Putamen (tissue), 1 donor: ENCODE measurements at regions not wholly inside any gene's neighbourhood (a gene's known extent, or its start where the extent isn't known, plus 50 kb on each side); places are given as distances from the start of the nearest gene placed in this dataset.
"Not testable (repeated sequence)": the region's sequence is repeated elsewhere in the genome, so short reads cannot be mapped to it uniquely, and the experiment has no call there.

Experiments used
- DNase-seq: peaks from one replicate; pipeline ENCODE4 v3.0.0-alpha.2; 2016; ENCODE audit warnings: low spot score

DNA sequence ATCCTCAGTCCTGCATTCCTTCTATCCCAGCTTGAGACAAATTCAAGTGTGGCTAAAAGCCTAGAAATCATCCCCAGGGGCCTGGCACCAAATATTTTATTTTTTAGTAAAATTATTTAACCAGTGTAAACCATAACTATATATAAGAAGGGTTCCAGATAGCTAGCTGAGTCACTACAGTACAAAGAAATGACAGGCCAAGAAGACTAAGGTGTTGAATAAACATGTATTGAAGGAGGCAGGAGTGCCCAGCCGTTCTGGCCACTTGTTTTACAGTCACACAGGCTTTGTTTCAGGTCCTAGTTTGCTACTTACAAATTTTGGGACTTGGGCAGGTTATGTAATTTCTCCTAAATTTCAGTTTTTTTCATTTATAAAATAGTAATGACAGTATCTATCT, 225.9 kb upstream of the PITX2 start:
- DNase-seq, result no peak

DNA sequence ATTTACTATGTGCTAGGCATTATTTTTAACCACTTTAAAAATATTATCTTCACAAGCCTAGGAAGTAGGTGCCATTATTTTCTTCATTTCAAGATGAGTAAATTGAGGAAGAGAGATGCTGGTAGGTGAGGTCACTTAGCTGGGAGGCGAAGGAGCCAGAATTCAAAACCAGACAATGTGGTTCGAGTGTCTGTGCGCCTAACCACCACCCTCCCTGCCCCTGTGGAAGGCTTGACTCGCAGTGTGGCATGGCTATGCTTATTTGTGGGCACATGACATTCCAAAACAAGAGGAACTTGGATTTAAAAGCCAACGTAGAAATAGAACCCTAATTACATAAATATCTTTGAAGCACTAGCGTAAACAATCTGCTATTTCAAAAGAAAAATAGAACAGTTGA, 226.6 kb upstream of the PITX2 start:
- no peak for DNase-seq

DNA sequence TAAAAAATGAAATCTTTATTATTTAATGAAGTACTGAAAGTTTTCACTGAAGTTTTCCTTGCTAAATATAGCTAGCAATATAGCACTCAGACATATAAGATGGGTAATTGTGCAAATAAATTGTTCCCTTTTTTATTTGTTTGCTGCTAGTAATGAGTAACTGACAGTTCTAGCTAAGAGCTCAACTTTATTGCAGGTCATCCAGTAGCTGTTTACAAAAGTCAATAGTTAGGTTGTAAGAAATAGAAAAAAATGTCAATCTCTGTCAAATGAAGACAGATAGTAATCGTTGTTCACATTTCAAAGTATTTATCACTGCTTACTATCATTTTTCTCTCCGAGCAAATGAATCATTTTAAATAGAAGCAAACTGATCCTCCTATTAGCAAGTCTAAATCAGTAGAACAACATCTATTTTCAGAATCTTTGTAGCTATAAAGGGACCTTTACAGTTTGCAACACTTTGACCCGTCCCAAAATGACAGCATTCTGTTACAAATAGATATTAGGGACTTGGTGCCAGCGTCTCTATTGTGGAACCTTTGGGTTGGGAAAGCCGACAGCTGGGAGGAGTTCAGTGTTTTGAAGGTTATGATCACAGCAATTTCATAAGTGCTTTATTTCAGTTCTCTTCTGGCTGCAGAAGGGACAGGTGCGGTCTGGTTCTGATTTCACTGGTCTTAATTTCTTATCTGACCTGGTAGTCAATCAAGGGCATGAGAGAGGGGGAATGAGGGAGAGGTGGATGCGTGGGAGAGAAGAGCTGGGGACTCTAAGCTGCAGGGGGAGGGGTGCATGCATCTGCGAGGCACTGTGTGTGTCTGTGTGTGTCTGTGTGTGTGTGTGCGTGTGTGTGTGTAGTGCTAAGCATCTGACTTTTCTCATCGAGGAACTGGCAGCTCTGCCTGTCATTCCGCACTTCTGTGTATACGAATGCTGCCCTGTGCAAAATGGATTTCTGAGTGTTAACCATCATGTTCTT, 227.9 kb upstream of the PITX2 start:
- no peak for DNase-seq

DNA sequence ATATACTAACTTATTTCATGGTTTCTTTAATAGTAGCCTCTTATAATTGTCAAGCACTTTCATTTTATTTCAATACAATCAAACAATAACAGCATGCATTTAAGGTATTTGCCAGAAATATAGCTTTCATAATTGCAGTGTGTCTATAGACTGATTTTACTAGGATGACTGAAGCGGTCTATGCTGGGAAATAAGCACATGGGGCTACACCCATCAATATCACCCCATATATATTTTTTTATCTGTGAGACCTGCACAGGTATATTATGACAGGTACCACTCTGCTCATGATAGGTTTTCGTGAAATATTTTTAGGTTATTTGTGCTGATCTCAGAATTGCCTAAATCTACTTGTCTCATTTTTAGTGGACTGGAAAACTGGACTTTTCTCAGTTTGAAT, 229.1 kb upstream of the PITX2 start:
- no peak for DNase-seq

DNA sequence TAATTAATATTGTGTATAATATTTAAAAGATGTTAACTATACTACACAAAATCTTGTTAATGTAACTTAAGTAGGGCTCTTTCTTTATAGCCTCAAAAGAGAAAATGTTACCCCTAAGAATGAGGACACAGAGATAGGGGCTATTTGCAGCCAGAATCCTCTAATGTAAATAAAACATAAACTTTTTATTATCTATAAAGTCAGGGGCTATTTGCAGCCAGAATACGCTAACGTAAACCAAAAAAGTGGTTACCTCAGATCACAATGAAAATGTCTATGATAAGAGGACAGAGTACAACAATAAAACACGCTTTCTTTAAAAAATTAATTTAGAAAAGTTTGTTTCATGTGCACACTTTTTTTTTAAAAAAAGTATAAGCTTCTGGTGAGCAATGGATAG, 229.9 kb upstream of the PITX2 start:
- no peak for DNase-seq

DNA sequence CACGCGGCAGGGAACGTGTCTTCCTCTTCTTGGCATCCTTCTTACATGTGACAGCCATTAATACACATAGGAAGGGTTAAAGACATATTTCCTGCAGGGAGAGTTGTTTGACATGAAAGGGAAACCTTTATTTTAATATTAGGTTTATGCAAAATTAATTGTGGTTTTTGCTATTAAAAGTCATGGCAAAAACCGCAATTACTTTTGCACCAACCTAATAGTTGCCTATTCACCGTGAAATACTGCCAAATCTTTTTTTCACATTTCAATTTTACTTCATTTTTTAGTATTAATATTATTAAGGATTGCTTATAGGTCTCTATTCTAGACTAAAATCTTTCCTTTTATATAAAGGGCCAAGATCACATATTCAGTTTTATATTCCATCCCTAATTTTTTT, 230.4 kb upstream of the PITX2 start:
- DNase-seq, result no peak

DNA sequence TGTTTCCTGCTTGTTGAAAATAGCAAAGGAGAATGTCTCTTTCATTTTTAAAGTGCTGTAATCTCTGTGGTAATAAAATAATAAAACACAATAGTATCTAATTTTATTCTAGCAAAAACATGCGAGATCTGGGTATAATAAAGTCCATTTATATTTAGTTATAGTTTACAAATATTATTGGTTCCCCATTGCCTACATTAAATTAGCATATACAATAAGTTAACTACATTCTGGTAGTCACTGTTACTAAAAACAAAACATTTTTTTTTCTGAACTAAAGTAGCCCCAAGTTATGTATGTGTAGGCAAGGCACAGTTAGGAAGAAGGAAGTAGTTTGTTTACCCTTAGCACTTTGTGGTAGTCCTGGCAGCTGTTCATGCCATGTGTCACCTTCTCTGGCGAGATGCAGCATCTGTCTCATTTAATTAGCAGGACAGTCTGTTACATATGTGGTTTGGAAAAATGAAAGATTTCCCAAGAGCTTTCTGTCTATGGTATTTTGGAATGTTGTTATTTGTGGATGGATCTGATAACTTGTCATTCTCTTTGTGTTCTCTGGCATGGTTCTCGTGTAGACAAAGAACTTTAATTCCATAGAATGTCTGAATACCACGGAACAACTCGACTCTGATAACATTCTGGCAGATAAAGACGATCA, 231.3 kb upstream of the PITX2 start:
- no peak for DNase-seq

DNA sequence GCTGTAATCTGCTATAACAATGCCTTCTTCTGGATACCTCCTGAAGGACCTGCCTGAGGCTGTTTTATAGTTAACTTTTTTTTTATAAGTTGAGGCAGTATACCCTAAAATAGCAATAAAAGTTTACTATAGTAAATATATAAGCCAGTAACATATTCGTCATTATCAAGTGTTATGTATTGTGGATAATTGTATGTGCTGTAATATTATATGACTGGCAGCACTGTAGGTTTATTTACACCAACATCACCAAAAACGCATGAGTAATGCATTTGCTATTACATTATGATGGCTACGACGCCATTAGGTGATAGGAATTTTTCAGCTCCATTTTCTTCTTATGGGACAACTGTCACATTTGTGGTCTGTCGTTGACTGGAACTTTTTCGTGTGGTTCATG, 237.2 kb upstream of the PITX2 start:
- DNase-seq, result no peak

DNA sequence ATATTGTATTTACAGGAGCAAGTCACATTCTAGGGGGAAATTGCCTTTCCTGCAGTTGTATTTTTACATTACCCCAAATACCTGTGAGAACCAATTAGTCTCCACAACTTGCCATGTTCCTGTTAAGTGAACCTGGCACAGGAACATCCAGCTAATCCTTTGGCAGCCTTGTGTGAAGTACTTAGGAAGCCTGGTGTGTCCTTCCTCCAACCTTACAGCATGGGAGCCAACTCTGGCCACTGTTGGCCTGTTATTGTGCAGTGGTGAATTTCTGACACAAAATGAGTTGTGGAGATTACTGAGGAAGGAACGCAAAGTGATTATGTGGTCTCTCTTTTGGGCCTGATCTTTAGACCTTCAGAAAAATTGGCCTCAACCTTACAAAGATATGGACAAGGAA, 238.0 kb upstream of the PITX2 start:
- no peak for DNase-seq

DNA sequence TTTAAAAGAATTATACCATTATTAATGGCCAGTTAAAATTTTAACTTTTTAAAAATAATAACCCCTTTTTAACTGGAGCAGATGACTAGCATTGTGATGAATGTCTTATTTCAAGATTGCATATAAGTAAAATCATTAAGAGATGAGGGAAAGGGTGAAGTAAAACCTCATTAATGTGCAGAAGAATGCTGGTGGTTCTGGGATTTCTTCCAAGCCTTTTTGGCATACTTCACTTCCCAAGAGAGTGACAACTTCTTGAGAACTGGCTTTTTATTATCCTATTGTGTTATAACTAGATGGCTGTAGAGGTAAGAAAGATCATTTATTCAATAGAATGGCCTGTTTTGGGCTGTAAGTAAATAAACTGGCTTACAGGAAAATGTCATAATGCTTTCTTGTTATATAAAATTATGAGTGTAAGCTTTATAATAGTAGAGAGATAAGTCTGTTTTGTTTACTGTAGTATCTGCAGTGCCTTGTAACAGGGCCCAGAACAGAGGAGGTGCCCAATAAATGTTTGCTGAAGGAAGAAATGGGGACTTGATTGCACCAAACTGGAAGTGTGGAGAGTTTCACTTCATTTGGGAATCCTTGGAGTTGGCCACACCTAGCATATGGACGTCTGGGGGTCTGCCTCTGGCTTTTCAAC, 242.9 kb upstream of the PITX2 start:
- DNase-seq, result no peak

DNA sequence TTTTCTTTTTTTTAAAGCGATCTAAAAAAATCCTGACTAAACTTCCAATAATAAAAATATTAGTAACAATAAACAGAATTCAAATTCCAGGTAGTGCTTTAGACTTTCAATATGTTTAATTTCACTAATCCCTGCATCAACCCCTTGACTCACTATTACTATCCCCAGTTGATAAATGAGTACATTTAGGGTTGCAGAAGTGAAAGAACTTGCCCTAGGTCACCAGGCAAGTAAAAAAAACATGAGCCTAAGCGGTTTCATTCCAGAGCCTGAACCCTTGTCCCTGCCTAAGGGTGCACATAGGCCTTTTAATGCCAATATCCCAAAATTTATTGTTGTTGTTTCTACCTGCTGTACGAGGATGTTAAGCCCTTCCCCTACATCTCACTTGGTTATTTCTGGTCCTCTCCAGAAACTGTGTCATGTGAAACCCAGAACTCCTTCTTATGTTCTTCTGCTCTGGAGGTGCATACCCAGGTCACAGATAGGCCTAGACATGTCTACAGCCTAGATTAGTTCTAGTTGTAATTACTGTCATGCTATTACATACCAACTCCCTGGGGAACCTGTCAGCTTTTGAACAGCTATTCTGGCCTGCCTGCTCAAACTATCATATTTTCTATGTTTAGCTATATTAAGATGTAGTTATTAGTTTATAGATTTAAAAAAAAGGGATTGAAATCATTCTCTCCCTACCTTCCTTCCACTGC, 244.5 kb upstream of the PITX2 start:
- DNase-seq, result no peak

DNA sequence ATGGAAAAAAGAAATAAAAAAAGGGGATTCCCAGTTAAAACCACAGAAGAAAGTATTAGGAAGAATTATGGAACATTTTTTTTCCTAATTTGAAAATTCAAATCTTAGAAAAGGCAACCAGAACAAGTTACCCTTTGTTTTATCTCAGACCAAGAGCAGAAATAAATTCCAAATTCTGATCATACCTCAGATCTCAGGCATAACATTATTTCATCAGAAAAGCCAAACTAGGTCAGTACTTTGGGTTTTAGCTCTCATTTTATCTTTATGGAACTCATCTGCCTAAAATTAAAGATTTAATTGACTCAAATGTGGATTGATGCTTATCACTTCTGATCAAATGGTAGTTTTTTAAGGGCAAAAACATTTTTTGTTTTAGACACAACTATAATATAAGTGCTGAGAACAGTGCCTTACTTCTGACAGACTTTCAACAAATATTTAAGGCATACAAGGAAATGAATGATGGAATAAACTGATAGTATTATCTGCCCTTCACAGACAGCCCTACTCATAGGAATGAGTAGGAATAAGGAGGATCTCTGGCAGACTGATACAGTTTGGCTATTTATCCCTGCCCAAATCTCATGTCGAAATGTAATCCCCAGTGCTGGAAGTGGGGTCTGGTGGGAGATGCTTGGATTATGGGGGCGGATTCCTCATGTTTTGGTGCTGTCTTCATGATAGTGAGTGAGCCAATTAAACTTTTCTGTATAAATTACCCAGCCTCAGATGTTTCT, 245.3 kb upstream of the PITX2 start:
- no peak for DNase-seq

DNA sequence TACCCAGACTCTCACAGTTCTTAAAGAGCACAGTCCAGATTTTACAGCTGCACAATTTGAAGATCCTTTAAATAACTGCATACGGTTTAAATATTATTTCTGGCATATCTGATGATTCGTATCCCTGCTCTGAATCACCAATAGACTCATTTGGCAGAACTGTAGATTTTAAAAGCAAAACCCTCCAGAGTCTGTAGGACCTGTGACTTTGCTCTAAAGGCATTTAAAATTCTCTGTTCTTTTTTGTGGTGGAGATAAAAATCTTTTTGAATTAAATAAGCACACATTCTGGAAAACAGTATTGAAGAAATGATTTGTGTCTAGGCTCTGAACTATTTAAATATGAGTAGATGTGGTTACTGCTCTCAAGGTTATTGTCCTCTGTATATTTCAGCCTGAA, 246.2 kb upstream of the PITX2 start:
- no peak for DNase-seq

DNA sequence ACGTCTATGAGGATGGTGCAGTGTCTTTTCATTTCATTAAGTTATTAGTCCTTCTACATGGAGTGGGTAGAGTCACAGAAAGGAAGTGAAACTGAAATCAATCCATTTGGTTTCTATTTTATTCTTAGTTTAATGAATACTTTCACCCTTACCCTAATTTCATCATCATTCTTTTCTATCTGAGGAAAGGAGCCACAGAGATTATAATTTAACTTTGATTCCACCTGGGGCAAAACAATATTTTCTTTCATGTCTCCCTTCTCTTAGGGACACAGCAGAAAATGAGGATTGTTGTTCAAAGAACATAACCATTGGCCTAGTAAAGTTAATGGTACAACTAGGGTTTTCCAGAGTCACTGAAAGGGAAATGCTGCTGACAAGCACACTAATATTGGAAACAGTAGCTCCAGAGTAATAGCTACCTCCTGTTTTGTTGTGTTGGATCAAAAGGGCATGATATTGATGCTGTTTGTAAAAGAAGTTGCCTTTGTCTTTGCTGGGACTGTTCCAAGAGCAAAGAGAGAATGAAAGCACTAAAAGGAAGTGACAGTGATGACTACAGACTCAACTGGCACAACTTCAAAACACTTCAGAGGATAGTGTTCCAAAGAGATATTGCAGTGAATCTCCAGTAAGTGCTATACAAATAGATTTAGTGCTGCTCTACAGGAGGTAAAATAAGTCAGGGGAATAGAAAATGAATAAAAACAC, 247.1 kb upstream of the PITX2 start:
- DNase-seq, result no peak

DNA sequence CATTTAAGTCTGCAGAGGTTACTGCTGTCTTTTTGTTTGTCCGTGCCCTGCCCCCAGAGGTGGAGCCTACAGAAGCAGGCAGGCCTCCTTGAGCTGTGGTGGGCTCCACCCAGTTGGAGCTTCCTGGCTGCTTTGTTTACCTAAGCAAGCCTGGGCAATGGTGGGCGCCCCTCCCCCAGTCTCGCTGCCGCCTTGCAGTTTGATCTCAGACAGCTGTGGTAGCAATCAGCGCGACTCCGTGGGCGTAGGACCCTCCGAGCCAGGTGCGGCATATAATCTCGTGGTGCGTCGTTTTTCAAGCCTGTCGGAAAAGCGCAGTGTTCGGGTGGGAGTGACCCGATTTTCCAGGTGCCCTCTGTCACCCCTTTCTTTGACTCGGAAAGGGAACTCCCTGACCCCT, 253.3 kb upstream of the PITX2 start:
- DNase-seq, result not testable (repeated sequence)

DNA sequence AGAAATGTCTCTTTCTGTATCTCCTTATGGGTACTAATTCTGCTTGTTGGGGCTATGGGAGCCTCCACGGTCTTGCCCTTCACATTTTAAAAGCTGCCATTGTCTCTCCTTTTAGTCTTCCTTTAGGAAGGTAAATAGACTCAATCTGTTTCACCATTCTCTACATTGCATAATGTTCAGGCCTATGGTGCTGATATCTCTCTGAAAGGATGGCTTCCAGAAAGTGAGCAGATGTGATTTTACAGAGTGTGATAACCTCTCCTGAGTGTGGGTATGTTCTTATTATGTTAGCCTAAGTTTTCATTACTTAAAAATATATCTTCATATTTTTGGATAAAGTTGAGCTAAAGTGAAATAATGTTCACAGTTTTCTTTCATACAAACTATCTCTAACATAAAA, 254.0 kb upstream of the PITX2 start:
- no peak for DNase-seq

DNA sequence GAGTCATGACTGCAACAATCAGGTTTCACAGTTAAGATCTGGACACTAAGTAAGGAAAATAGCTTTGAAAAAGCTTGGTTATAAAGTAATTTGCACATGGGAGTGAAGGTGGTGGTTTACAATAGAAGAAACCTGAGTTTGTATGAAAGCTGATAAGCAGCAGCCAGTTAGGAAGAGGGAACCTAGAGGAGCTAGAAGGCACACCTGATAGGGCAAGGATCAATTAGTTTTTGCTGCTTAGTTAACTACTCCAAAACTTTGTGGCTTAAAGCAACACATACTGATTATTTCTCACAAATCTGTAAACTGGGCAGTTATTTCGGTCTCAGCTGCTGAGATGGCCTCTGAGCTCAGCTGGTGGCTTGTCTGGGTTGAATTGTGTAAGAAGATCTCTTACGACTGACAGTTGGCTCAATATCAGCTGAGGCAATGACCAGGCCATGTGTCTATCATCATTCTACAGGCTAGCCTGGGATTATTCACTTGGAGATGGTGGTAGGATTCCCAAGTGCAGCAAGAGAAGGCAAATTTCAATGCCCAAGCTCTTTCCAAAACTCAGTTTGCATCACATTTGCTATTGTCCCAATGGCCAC, 255.0 kb upstream of the PITX2 start:
- no peak for DNase-seq

DNA sequence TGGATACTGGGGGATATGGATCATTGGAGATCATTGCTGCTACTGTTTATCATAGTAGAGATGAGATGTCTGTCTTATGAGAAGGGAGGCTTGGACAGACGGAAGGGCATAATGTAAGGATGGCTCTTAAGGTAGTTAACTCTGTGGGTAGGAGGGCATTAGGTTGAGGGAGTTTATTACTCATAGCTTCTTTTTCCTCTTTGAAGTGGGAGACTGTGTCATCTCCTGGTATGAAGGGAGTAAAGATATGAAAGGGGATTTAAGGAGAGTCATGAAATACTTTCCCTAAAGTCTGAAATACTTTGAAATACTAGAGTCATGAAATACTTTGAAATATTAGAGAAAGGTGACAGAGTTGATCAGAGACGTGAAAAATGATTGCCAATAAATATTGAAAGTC, 255.5 kb upstream of the PITX2 start:
- no peak for DNase-seq

DNA sequence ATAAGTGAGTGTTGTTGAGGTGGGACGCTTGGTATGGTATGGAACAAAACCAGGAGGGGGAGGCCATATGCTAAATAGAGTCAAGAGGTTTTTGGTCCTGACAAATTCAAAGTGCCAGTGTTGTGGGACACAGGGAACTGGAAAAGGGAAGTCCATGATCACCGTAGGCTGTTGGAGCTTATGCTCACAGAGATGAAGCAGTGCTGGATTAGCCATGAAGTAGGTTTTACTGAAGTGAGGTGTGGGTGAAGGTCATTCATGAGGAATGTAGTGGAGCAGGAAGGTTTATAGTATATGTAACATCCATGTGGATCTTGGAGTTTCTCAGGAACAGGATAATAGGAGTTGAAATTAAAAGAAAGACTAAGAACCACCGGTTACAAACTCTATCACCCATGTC, 256.1 kb upstream of the PITX2 start:
- no peak for DNase-seq

DNA sequence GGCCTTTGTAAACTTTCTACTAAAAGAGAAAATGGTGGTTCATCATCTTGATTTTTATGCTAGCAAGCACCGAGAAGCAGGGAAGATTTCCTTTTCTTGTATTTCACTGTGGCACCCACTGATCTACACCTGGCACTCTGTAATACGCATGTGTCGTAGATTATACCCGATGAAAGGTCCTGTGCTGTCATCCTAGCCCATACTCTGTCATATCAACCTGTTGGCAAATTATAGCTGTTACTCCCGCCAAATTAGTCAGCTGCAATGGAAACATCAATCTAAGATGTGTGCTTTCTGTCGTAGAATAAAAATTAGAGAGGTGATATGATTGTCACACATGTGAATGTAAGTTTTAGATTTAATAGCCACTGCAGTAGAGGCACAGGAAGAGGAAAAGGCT, 263.4 kb upstream of the PITX2 start:
- no peak for DNase-seq

DNA sequence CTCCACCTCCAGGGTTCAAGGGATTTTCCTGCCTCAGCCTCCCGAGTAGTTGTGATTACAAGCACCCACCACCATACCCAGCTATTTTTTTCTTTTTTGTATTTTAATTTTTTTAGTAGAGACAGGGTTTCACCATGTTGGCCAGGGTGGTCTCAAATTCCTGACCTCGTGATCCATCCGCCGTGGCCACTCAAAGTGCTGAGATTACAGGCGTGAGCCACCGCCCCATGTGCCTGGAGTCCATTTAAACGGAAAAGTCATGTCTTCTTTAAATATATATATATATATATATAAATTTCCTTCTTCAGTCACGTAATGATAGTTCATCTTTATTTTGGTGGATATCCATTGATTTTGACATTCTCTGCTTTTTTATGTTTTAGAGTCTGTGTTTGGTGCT, 264.0 kb upstream of the PITX2 start:
- DNase-seq, result no peak
